ENCODE measurements at regions not wholly inside any gene's neighbourhood (a gene's known extent, or its start where the extent isn't known, plus 50 kb on each side); places are given as distances from the start of the nearest gene placed in this dataset.

DNA sequence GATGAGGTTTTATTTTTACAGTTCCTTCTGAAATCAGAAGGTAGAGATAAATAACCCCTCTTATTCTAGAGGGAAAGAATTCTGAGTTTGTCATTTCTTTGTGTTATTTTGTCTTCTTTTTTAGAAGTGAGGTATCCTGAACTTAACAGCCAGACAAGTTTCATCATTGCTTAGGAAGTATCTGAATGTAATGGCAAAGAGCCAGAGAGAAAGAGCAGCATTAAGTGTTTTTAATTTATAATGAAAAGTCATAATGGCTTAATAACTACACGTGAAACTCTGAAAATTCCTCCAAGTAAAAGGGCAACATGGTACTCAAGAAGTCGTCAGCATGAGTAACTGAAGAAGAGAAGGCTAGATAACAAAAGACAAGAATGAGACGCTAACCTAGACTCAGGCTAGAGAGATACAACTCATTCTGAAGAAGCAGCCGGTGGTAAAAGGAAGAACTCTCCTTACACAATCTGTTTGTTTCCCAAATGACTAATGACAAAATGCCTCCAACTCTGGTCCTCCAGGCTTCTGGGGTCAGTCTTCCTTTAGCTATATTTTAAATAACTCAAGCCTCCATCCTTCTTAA is 116.2 kb upstream of the NECTIN3 start:
- Histone ChIP-seq H3K27ac (replicated peaks) (no peak overlapping the region), H3K4me3 (replicated peaks; ENCODE audit: insufficient read depth, low read length) (no peak overlapping the region), H3K27me3 (ENCODE audit: insufficient read depth, poor library complexity, severe bottlenecking) (no peaks in the 10 kb centered on the region)
- no peak for DNase-seq (ENCODE audit: low read depth in 1 of 2, low spot score in 1 of 2)
- TF ChIP-seq GABPA (IDR thresholded peaks at IDR 0.05; ENCODE audit: low read depth) (no peak), POLR2AphosphoS5 (IDR thresholded peaks at IDR 0.05; ENCODE audit: low read depth) (no peak), SPI1 (IDR thresholded peaks at IDR 0.05; ENCODE audit: borderline replicate concordance, low read depth) (no peak)
- TF ChIP-seq, protein P1, sequence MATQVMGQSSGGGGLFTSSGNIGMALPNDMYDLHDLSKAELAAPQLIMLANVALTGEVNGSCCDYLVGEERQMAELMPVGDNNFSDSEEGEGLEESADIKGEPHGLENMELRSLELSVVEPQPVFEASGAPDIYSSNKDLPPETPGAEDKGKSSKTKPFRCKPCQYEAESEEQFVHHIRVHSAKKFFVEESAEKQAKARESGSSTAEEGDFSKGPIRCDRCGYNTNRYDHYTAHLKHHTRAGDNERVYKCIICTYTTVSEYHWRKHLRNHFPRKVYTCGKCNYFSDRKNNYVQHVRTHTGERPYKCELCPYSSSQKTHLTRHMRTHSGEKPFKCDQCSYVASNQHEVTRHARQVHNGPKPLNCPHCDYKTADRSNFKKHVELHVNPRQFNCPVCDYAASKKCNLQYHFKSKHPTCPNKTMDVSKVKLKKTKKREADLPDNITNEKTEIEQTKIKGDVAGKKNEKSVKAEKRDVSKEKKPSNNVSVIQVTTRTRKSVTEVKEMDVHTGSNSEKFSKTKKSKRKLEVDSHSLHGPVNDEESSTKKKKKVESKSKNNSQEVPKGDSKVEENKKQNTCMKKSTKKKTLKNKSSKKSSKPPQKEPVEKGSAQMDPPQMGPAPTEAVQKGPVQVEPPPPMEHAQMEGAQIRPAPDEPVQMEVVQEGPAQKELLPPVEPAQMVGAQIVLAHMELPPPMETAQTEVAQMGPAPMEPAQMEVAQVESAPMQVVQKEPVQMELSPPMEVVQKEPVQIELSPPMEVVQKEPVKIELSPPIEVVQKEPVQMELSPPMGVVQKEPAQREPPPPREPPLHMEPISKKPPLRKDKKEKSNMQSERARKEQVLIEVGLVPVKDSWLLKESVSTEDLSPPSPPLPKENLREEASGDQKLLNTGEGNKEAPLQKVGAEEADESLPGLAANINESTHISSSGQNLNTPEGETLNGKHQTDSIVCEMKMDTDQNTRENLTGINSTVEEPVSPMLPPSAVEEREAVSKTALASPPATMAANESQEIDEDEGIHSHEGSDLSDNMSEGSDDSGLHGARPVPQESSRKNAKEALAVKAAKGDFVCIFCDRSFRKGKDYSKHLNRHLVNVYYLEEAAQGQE (IDR thresholded peaks at IDR 0.05; ENCODE audit: insufficient replicate concordance, low read depth), result no peak
- TF ChIP-seq, protein P2, sequence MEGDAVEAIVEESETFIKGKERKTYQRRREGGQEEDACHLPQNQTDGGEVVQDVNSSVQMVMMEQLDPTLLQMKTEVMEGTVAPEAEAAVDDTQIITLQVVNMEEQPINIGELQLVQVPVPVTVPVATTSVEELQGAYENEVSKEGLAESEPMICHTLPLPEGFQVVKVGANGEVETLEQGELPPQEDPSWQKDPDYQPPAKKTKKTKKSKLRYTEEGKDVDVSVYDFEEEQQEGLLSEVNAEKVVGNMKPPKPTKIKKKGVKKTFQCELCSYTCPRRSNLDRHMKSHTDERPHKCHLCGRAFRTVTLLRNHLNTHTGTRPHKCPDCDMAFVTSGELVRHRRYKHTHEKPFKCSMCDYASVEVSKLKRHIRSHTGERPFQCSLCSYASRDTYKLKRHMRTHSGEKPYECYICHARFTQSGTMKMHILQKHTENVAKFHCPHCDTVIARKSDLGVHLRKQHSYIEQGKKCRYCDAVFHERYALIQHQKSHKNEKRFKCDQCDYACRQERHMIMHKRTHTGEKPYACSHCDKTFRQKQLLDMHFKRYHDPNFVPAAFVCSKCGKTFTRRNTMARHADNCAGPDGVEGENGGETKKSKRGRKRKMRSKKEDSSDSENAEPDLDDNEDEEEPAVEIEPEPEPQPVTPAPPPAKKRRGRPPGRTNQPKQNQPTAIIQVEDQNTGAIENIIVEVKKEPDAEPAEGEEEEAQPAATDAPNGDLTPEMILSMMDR (IDR thresholded peaks at IDR 0.05; ENCODE audit: insufficient read depth, low read length), result no peak

DNA sequence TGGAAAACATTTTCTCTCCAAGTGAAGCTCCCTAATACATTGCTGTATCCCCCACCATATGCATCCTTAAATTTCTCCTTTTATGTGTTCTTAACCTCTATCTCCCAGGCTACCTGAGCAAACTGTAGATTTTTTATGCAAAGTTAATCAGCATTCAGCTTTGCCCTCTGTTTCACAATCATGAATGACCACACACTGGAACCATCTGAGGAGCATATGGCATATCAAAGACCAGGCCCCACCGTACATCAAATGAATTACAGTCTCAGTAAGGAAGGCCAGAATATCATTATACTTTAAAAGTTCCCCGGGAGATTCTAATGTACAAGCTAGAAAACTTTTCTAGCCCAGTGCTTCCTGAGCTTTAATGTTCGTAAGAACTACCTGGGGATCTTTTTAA is 115.5 kb upstream of the NECTIN3 start:
- Histone ChIP-seq H3K4me3 (replicated peaks; ENCODE audit: insufficient read depth, low read length) (no peak overlapping the region), H3K27ac (replicated peaks) (no peak overlapping the region), H3K27me3 (ENCODE audit: insufficient read depth, poor library complexity, severe bottlenecking) (no peaks in the 10 kb centered on the region)
- TF ChIP-seq SPI1 (IDR thresholded peaks at IDR 0.05; ENCODE audit: borderline replicate concordance, low read depth), result no peak
- TF ChIP-seq, protein P2 (IDR thresholded peaks at IDR 0.05; ENCODE audit: insufficient read depth, low read length), result no peak
- DNase-seq (ENCODE audit: low read depth in 1 of 2, low spot score in 1 of 2), result no peak

DNA sequence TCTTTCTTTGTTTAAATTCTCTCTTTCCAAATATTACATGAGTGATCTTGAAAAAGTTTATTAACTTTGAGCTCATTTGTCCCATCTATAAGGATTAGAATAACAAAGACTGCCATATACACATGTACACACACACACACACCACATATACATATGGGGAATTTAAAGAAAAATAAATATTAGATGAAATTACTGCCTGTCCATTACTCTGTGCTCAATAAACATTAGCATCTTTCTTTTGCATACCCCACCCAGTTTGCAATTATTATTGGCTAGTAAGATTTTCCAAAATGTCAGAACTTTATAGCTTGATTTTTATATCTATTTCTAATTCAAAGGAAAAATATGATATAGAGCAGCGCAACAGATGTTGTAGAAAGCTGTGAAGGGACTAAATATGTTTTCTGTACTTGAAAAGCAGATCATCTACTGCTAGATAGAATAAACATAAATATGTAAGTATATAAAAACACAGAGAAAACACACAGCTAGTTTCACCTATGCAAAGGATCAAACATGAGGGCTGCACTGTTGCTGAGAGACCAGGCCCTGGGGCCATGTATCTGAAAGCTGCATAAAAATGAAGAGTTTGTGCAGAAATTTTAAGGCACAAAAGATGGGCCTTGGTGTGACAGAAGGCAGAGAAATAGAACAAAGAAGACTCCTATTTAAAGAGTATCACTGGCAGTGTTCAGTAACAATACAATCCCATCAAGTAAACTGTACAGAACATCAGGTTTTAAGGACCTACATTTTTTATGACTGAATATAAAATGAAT is 114.2 kb upstream of the NECTIN3 start:
- Histone ChIP-seq H3K4me3 (replicated peaks; ENCODE audit: insufficient read depth, low read length) (no peak overlapping the region), H3K27ac (replicated peaks) (no peak overlapping the region), H3K27me3 (ENCODE audit: insufficient read depth, poor library complexity, severe bottlenecking) (no peaks in the 10 kb centered on the region)
- DNase-seq (ENCODE audit: low read depth in 1 of 2, low spot score in 1 of 2), result no peak
- TF ChIP-seq SPI1 (IDR thresholded peaks at IDR 0.05; ENCODE audit: borderline replicate concordance, low read depth), result no peak
- TF ChIP-seq POLR2AphosphoS5 (IDR thresholded peaks at IDR 0.05; ENCODE audit: low read depth), result no peak
- TF ChIP-seq GABPA (IDR thresholded peaks at IDR 0.05; ENCODE audit: low read depth), result no peak
- TF ChIP-seq, protein P1 (IDR thresholded peaks at IDR 0.05; ENCODE audit: insufficient replicate concordance, low read depth), result no peak
- TF ChIP-seq, protein P2 (IDR thresholded peaks at IDR 0.05; ENCODE audit: insufficient read depth, low read length), result no peak
